ENCODE measurements at regions not wholly inside any gene's neighbourhood (a gene's known extent, or its start where the extent isn't known, plus 50 kb on each side); places are given as distances from the start of the nearest gene placed in this dataset.

DNA sequence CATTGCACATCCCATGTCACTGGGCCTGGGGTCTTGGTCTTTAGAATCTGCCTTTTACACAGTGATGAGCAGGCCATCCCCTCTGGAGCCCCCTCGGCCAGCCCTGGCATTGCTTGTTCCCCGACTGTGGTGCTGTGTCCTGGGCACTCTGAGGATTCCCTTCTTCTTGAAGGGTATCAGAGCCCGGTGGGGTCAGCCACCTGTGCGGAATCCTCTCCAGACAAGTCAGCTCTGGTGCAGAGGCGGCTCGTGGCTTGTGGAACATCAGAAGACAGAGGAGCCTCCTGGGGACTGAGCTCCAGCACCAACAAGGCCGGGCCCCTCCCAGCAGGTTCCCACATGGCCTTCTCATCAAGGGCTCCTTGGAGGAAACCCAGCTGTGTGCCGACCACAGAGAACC lies 57.9 kb upstream of the AJAP1 start:
- Histone ChIP-seq H3K27me3 (peaks cover 0 to 65% (median 7%) of the 10 kb centered on the region in 4 donors), H3K9me3 (no peaks in the 10 kb centered on the region), H3K27ac (replicated peaks in 1 of 4) (no peak overlapping the region), H3K4me3 (no peak overlapping the region), H3K36me3 (no peaks in the 10 kb centered on the region), H3K4me1 (no peaks in the 10 kb centered on the region)
- WGBS = 60% methylated on average over 7 of the region's 8 CpGs
- DNase-seq (ENCODE audit: extremely low spot score) = no peak
- intact Hi-C loops (cut with DNase I) = no loop called here
- TF ChIP-seq POLR2A (IDR thresholded peaks at IDR 0.05; ENCODE audit: low read depth) (no peak), POLR2AphosphoS5 (IDR thresholded peaks at IDR 0.05) (no peak)
- TF ChIP-seq, protein P1, sequence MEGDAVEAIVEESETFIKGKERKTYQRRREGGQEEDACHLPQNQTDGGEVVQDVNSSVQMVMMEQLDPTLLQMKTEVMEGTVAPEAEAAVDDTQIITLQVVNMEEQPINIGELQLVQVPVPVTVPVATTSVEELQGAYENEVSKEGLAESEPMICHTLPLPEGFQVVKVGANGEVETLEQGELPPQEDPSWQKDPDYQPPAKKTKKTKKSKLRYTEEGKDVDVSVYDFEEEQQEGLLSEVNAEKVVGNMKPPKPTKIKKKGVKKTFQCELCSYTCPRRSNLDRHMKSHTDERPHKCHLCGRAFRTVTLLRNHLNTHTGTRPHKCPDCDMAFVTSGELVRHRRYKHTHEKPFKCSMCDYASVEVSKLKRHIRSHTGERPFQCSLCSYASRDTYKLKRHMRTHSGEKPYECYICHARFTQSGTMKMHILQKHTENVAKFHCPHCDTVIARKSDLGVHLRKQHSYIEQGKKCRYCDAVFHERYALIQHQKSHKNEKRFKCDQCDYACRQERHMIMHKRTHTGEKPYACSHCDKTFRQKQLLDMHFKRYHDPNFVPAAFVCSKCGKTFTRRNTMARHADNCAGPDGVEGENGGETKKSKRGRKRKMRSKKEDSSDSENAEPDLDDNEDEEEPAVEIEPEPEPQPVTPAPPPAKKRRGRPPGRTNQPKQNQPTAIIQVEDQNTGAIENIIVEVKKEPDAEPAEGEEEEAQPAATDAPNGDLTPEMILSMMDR (IDR thresholded peaks at IDR 0.05) = no peak

DNA sequence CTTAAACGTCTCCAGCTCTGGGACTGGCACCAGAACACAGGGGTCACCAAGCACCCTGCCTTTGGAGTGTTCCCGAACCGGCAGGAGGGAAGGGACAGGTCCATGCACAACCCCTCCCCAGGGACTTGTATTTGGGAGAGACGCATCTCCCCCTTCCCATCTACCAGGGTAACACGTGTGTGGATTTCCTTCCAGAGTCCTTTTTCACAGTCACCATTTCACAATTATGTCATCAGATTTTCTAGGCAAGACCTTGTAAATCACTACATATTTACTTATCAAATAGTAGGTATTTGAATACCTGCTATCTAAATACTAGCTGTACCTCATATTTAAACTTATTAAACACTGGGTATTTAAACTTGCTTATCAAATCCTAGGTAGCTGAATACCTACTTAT lies 57.4 kb upstream of the AJAP1 start:
- no peak overlapping the region for H3K27ac ChIP-seq (replicated peaks in 1 of 4)
- no peak overlapping the region for H3K4me3 ChIP-seq
- DNase-seq (ENCODE audit: extremely low spot score) = no peak
- no peaks in the 10 kb centered on the region for H3K4me1 ChIP-seq
- no peaks in the 10 kb centered on the region for H3K36me3 ChIP-seq
- WGBS = 67% methylated on average over 5 of the region's 5 CpGs
- intact Hi-C loops (cut with DNase I) = no loop called here
- H3K27me3 ChIP-seq = peaks cover 0 to 69% (median 7%) of the 10 kb centered on the region in 4 donors
- TF ChIP-seq EP300 (IDR thresholded peaks at IDR 0.05) = no peak
- TF ChIP-seq POLR2AphosphoS5 (IDR thresholded peaks at IDR 0.05) = no peak
- no peak for TF ChIP-seq POLR2A (IDR thresholded peaks at IDR 0.05; ENCODE audit: low read depth)
- TF ChIP-seq, protein P1 (IDR thresholded peaks at IDR 0.05) = no peak
- no peaks in the 10 kb centered on the region for H3K9me3 ChIP-seq

DNA sequence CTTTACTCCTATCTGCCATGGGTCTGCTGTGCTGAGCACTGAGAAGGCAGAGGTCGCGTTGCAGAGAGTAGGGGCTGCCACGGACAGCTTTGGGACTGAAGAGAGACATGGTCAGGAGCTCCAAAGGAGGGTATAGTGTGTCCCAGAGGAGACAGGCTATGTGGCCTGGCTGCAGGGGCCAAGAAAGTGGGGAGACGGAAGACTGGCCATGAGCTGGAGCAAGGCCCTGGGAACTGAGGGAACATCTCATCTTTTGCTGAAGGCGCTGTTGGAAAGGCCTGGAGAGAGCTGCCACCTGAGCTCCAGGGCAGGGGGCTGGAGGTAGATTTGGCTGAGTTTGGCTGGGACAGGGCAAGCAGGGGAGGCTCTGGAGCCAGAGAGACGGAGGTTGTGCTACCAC lies 55.8 kb upstream of the AJAP1 start:
- no peak overlapping the region for H3K4me3 ChIP-seq
- H3K9me3 ChIP-seq = no peaks in the 10 kb centered on the region
- no peaks in the 10 kb centered on the region for H3K36me3 ChIP-seq
- intact Hi-C loops (cut with DNase I) = no loop called here
- TF ChIP-seq POLR2AphosphoS5 (IDR thresholded peaks at IDR 0.05) (no peak), EP300 (IDR thresholded peaks at IDR 0.05) (no peak), POLR2A (IDR thresholded peaks at IDR 0.05; ENCODE audit: low read depth) (no peak)
- TF ChIP-seq, protein P1 (IDR thresholded peaks at IDR 0.05) = no peak
- no peak overlapping the region for H3K27ac ChIP-seq (replicated peaks in 1 of 4)
- WGBS = 77% methylated on average over 4 of the region's 6 CpGs
- DNase-seq (ENCODE audit: extremely low spot score) = no peak
- H3K27me3 ChIP-seq = peaks cover 0 to 73% (median 7%) of the 10 kb centered on the region in 4 donors
- H3K4me1 ChIP-seq = no peaks in the 10 kb centered on the region

DNA sequence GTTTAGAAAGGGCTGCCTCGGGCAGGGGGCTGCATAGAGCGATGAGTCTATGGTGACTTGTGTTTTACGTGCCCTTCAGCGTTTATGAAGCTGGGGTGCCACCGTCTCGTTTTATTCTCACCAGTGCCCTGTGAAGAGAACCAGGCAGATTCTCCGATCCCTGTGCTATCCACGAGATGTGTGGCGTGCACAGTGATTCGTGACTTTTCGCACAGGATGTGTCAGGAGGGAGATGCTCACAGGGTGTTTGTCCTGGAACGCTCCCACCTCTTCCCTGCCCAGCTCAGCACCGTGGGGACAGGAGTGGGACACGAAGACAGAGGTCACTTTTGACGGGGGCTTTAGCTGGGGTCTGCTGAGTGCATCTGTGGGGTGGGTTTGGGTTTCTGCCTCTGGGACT lies 54.9 kb upstream of the AJAP1 start:
- DNase-seq (ENCODE audit: extremely low spot score) = no peak
- H3K27ac ChIP-seq (replicated peaks in 1 of 4) = no peak overlapping the region
- H3K4me1 ChIP-seq = no peaks in the 10 kb centered on the region
- 81% methylated on average over 15 of the region's 15 CpGs for WGBS
- no peaks in the 10 kb centered on the region for H3K9me3 ChIP-seq
- peaks cover 0 to 78% (median 7%) of the 10 kb centered on the region in 4 donors for H3K27me3 ChIP-seq
- no peaks in the 10 kb centered on the region for H3K36me3 ChIP-seq
- intact Hi-C loops (cut with DNase I) = no loop called here
- TF ChIP-seq, protein P1 (IDR thresholded peaks at IDR 0.05) = no peak
- TF ChIP-seq EP300 (IDR thresholded peaks at IDR 0.05) = no peak
- no peak for TF ChIP-seq POLR2AphosphoS5 (IDR thresholded peaks at IDR 0.05)
- no peak for TF ChIP-seq POLR2A (IDR thresholded peaks at IDR 0.05; ENCODE audit: low read depth)
- no peak overlapping the region for H3K4me3 ChIP-seq

DNA sequence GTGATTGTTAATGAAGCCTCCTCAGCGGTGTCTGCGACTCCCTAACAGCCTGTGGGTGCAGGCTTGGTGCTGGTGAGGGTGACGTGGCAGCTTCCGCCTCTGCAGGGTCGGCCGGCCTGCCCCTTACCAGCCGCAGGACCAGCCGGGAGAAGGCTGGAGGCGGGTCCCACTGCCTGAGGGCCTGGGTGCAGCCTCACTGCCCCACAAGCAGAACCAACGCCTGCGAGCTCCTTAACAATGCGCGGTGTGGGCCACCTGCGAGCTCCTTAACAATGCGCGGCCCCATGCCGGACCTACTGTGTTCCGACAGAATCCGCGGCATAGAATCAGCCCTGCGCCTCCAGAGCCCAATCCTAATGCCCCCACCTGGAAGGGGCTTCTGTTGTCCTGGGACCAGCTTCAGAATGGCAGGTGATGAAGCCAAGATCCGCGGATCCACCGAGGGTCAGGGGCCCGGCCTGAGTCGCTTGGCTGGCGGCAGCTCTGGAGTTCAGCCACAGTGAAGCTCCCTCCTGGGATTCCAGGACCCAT lies 54.4 kb upstream of the AJAP1 start:
- Histone ChIP-seq H3K4me3 (no peak overlapping the region), H3K27ac (replicated peaks in 1 of 4) (no peak overlapping the region), H3K4me1 (no peaks in the 10 kb centered on the region), H3K36me3 (no peaks in the 10 kb centered on the region), H3K9me3 (no peaks in the 10 kb centered on the region), H3K27me3 (peaks cover 0 to 79% (median 7%) of the 10 kb centered on the region in 4 donors)
- WGBS = 40% methylated on average over 5 of the region's 27 CpGs
- intact Hi-C loops (cut with DNase I) = no loop called here
- DNase-seq (ENCODE audit: extremely low spot score) = no peak
- TF ChIP-seq POLR2A (IDR thresholded peaks at IDR 0.05; ENCODE audit: low read depth) (no peak), EP300 (IDR thresholded peaks at IDR 0.05) (no peak), POLR2AphosphoS5 (IDR thresholded peaks at IDR 0.05) (no peak)
- TF ChIP-seq, protein P1 (IDR thresholded peaks at IDR 0.05) = no peak
